HAP-1 (cell line): ENCODE measurements at regions not wholly inside any gene's neighbourhood (a gene's known extent, or its start where the extent isn't known, plus 50 kb on each side); places are given as distances from the start of the nearest gene placed in this dataset.
"Not testable (repeated sequence)": the region's sequence is repeated elsewhere in the genome, so short reads cannot be mapped to it uniquely, and the experiment has no call there.

Source experiments
- DNase-seq, 2 experiments: peaks; one replicate each; pipeline ENCODE4 v3.0.0-alpha.2; 2016 to 2020; ENCODE audit warnings: low spot score in 2 of 2
- H3K27me3 ChIP-seq: fragments of 250-450 bp; sonication (Bioruptor Pico); 2 replicates; pipeline ENCODE4 v1.5.1; 2020; ENCODE audit warnings: low read depth, mild to moderate bottlenecking, moderate library complexity
- H3K36me3 ChIP-seq: fragments of 250-450 bp; sonication (Bioruptor Pico); replicated peaks from 2 replicates; pipeline ENCODE4 v1.5.1; 2020; ENCODE audit warnings: mild to moderate bottlenecking
- H3K4me1 ChIP-seq: fragments of 250-450 bp; sonication (Bioruptor Pico); 2 replicates; pipeline ENCODE4 v1.5.1; 2020; ENCODE audit warnings: mild to moderate bottlenecking
- H3K4me3 ChIP-seq: fragments of 250-450 bp; sonication (Bioruptor Pico); 2 replicates; pipeline ENCODE4 v1.5.1; 2020; ENCODE audit warnings: mild to moderate bottlenecking, moderate library complexity
- H3K9me3 ChIP-seq: fragments of 250-450 bp; sonication (Bioruptor Pico); 2 replicates; pipeline ENCODE4 v1.5.1; 2020; ENCODE audit warnings: mild to moderate bottlenecking, moderate library complexity
- in situ Hi-C: fragments of 300-500 bp; cut with MboI; formaldehyde crosslinking; loops from 3 replicates; pipeline ENCODE4 v1.14.3; 2020; ENCODE audit warnings: low sequenced_read_pairs, inconsistent platforms, mixed read lengths

GRCh38 chr20:51953731-51954340 is 151.5 kb upstream of the SALL4 start:
- in situ Hi-C loops, result no loop called here
- Histone ChIP-seq H3K9me3 (no peaks in the 10 kb centered on the region), H3K36me3 (no peaks in the 10 kb centered on the region), H3K4me1 (peaks cover 26% of the 10 kb centered on the region), H3K27me3 (no peaks in the 10 kb centered on the region), H3K4me3 (no peak overlapping the region)
- no peak for DNase-seq

- no peak for DNase-seq
- no peaks in the 10 kb centered on the region for H3K27me3 ChIP-seq
- H3K36me3 ChIP-seq, result no peaks in the 10 kb centered on the region
- H3K9me3 ChIP-seq, result no peaks in the 10 kb centered on the region
- no peak overlapping the region for H3K4me3 ChIP-seq
- in situ Hi-C loops, result no loop called here
- H3K4me1 ChIP-seq, result peaks cover 22% of the 10 kb centered on the region
Observed at GRCh38 chr20:51950926-51951325, 148.6 kb upstream of the SALL4 start.

GRCh38 chr20:51946586-51946985 is 144.3 kb upstream of the SALL4 start:
- no peaks in the 10 kb centered on the region for H3K9me3 ChIP-seq
- peaks cover 28% of the 10 kb centered on the region for H3K4me1 ChIP-seq
- DNase-seq, result no peak
- H3K36me3 ChIP-seq, result no peaks in the 10 kb centered on the region
- no peak overlapping the region for H3K4me3 ChIP-seq
- no peaks in the 10 kb centered on the region for H3K27me3 ChIP-seq
- in situ Hi-C loops, result no loop called here

GRCh38 chr20:51945881-51946280 is 143.6 kb upstream of the SALL4 start:
- Histone ChIP-seq H3K4me3 (no peak overlapping the region), H3K27me3 (no peaks in the 10 kb centered on the region), H3K36me3 (no peaks in the 10 kb centered on the region), H3K9me3 (no peaks in the 10 kb centered on the region), H3K4me1 (peaks cover 28% of the 10 kb centered on the region)
- no peak for DNase-seq
- in situ Hi-C loops, result no loop called here

- in situ Hi-C loops, result no loop called here
- DNase-seq, result no peak
- no peaks in the 10 kb centered on the region for H3K36me3 ChIP-seq
- H3K4me3 ChIP-seq, result no peak overlapping the region
- H3K9me3 ChIP-seq, result no peaks in the 10 kb centered on the region
- no peaks in the 10 kb centered on the region for H3K27me3 ChIP-seq
- peaks cover 28% of the 10 kb centered on the region for H3K4me1 ChIP-seq
Observed at GRCh38 chr20:51945177-51945576, 142.9 kb upstream of the SALL4 start.

GRCh38 chr20:51943761-51944160 is 141.4 kb upstream of the SALL4 start:
- Histone ChIP-seq H3K4me1 (peaks cover 21% of the 10 kb centered on the region), H3K9me3 (no peaks in the 10 kb centered on the region), H3K4me3 (no peak overlapping the region), H3K27me3 (no peaks in the 10 kb centered on the region), H3K36me3 (no peaks in the 10 kb centered on the region)
- in situ Hi-C loops, result no loop called here
- no peak for DNase-seq

- peaks cover 17% of the 10 kb centered on the region for H3K4me1 ChIP-seq
- H3K27me3 ChIP-seq, H3K9me3 ChIP-seq, in situ Hi-C loops, H3K4me3 ChIP-seq, DNase-seq, H3K36me3 ChIP-seq: not testable (repeated sequence)
Observed at GRCh38 chr20:51943326-51943725, 141.0 kb upstream of the SALL4 start.

GRCh38 chr20:51941503-51941902 is 139.2 kb upstream of the SALL4 start:
- Histone ChIP-seq H3K4me1 (peaks cover 6% of the 10 kb centered on the region), H3K36me3 (no peaks in the 10 kb centered on the region), H3K9me3 (no peaks in the 10 kb centered on the region), H3K27me3 (no peaks in the 10 kb centered on the region), H3K4me3 (no peak overlapping the region)
- in situ Hi-C loops, result no loop called here
- no peak for DNase-seq

GRCh38 chr20:51939259-51939585 is 136.9 kb upstream of the SALL4 start:
- no peaks in the 10 kb centered on the region for H3K27me3 ChIP-seq
- no peaks in the 10 kb centered on the region for H3K36me3 ChIP-seq
- H3K4me3 ChIP-seq, result no peak overlapping the region
- in situ Hi-C loops, result no loop called here
- H3K4me1 ChIP-seq, result peaks cover 13% of the 10 kb centered on the region
- H3K9me3 ChIP-seq, result no peaks in the 10 kb centered on the region
- no peak for DNase-seq

- in situ Hi-C loops, result no loop called here
- DNase-seq, result no peak
- Histone ChIP-seq H3K27me3 (no peaks in the 10 kb centered on the region), H3K9me3 (no peaks in the 10 kb centered on the region), H3K36me3 (no peaks in the 10 kb centered on the region), H3K4me1 (peaks cover 18% of the 10 kb centered on the region), H3K4me3 (no peak overlapping the region)
Observed at GRCh38 chr20:51938559-51939258, 136.4 kb upstream of the SALL4 start.

- in situ Hi-C loops, result no loop called here
- H3K4me1 ChIP-seq, result peaks cover 25% of the 10 kb centered on the region
- no peak for DNase-seq
Observed at GRCh38 chr20:51937779-51938178, 135.5 kb upstream of the SALL4 start.

GRCh38 chr20:51936377-51936776 is 134.1 kb upstream of the SALL4 start:
- in situ Hi-C loops, result no loop called here
- DNase-seq, result no peak
- H3K27me3 ChIP-seq, result no peaks in the 10 kb centered on the region
- H3K9me3 ChIP-seq, result no peaks in the 10 kb centered on the region
- peaks cover 19% of the 10 kb centered on the region for H3K4me1 ChIP-seq
- no peak overlapping the region for H3K4me3 ChIP-seq
- H3K36me3 ChIP-seq, result no peaks in the 10 kb centered on the region

More at GRCh38 chr20:51937779-51938178, 135.5 kb upstream of the SALL4 start:
- H3K9me3 ChIP-seq, result no peaks in the 10 kb centered on the region
- no peaks in the 10 kb centered on the region for H3K36me3 ChIP-seq
- no peak overlapping the region for H3K4me3 ChIP-seq
- H3K27me3 ChIP-seq, result no peaks in the 10 kb centered on the region

- no peaks in the 10 kb centered on the region for H3K36me3 ChIP-seq
- DNase-seq, result no peak
- no peaks in the 10 kb centered on the region for H3K27me3 ChIP-seq
- H3K4me3 ChIP-seq, result no peak overlapping the region
- in situ Hi-C loops, result no loop called here
- H3K9me3 ChIP-seq, result no peaks in the 10 kb centered on the region
- peaks cover 22% of the 10 kb centered on the region for H3K4me1 ChIP-seq
Observed at GRCh38 chr20:51935003-51935358, 132.7 kb upstream of the SALL4 start.

GRCh38 chr20:51934301-51935002 is 132.1 kb upstream of the SALL4 start:
- peak in 1 of 2 experiments; percentile 66 for DNase-seq
- Histone ChIP-seq H3K4me3 (no peak overlapping the region), H3K9me3 (no peaks in the 10 kb centered on the region), H3K27me3 (no peaks in the 10 kb centered on the region), H3K36me3 (no peaks in the 10 kb centered on the region), H3K4me1 (peaks cover 22% of the 10 kb centered on the region)
- in situ Hi-C loops, result no loop called here
